ENCODE measurements at regions not wholly inside any gene's neighbourhood (a gene's known extent, or its start where the extent isn't known, plus 50 kb on each side); places are given as distances from the start of the nearest gene placed in this dataset.

- DNase-seq: no peak
Observed at GRCh38 chr9:87427851-87428506, 69.7 kb upstream of the DAPK1 start.

DNA sequence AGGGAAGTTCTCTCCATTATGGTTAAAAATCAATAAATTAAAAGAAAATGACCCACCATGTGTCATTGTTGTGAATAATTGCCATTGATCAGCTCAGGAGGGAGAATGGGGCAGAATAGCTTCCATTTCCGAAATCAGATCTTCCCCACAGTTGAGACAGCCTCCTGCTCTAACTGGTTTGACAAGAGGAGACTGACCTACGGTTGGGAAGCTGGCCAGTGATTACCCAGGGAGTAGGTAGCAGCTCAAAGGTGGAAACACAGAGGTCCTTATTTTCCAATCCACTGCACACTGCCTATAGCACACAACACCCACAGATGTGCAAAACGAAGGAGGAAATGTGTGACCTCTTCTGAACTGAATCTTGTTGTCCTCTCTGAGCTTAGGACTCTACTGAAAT lies 69.0 kb upstream of the DAPK1 start:
- DNase-seq: no peak

DNA sequence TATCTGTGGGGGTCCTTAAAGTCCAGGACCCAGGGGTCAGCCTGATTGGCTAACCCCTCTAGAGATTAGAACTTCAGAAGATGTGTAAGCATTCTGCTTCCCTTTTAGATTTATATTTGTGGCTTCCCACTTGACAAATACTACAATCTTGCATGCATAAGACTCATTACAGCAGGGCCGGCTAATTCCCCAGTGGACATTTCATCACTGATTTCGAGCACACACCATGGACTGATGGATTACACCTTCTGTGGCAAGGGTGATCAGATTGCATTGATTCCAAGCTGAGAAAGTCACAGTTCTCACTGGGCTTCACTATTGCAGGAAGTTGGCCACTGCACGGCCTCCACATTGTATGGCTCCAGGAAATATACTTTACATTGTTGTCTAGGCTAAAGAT lies 65.8 kb upstream of the DAPK1 start:
- DNase-seq: no peak

GRCh38 chr9:87433853-87434252 lies 63.8 kb upstream of the DAPK1 start:
- DNase-seq: no peak

- no peak for DNase-seq
Observed at GRCh38 chr9:87434366-87434765, 63.3 kb upstream of the DAPK1 start.

GRCh38 chr9:87435189-87435880 lies 62.3 kb upstream of the DAPK1 start:
- no peak for DNase-seq

- no peak for DNase-seq
Observed at GRCh38 chr9:87436716-87437115, 61.0 kb upstream of the DAPK1 start.

- DNase-seq: no peak
Observed at GRCh38 chr9:87437966-87438365, 59.7 kb upstream of the DAPK1 start.

- no peak for DNase-seq
Observed at GRCh38 chr9:87441251-87441650, 56.4 kb upstream of the DAPK1 start.

DNA sequence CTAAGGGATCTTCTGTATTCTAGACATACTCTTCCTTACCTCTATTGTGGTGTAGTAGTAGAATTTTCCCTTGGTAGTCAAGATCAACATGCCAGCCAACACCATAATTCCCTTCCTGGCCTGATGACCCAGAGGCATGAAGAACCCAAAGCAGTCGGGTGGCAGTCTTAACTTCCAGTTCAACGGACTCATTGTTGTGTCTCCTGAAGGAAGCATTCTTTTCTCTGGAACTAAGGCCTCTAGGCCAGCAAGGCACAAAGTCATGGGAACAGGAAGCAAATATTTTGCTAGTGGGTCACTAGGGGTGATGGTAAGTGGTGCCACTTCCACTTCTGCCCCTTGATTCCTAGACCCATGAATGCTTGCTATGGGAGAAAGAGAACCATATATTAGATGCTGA lies 55.2 kb upstream of the DAPK1 start:
- DNase-seq: no peak

GRCh38 chr9:87443006-87443405 lies 54.7 kb upstream of the DAPK1 start:
- DNase-seq: no peak

DNA sequence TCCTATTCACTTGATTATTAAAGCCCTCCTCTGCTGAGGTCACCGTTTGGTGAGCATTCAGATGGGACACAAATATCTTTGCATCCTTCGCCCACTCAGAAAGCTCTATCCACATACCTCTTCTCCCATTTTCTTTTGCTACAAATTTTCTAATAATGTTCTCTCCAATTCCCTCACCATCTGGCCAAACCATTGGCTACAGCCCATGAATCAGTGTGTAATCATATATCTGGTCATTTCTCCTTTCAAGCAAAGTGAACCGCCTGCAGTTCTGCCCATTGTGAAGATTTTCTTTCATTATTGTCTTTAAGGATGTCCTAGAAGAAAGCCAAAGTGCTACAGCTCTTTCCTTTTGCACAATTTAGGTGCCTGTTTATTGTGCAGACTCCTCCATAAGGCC lies 54.2 kb upstream of the DAPK1 start:
- DNase-seq: no peak

DNA sequence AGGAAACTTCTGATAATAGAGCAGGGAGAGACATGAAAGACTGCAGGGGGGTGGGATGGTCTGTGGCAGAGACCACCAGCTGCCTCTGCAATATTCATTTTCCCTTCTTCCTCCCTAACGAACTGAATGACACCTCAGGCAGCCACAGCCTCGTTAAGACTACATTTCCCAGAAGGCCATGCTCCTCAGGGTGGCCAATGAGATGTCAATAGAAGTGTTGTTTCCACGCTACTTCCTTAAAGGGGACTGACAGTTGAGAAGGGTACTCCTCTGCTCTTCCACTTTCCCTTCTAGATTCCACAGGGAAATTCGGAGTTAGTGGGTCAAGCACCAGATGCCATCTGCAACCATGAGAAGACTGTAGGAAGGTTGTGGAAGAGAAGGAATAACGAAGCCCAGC lies 52.0 kb upstream of the DAPK1 start:
- no peak for DNase-seq

DNA sequence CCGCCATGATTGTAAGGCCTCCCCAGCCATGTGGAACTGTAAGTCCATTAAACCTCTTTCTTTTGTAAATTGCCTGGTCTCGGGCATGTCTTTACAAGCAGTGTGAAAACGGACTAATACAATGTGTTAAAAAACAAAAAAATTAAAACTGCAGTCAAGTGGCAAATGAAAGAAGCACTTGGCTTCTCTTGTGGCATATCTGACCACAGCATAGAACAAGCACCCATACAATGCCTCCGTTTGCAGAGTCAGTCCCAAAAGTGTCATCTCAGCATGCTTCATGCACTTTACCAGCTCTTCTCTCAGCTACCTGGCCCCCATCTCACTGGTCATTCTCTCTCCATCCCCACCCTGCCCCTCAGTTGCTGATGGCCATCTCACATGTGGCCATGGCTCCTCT lies 51.1 kb upstream of the DAPK1 start:
- DNase-seq: no peak

DNA sequence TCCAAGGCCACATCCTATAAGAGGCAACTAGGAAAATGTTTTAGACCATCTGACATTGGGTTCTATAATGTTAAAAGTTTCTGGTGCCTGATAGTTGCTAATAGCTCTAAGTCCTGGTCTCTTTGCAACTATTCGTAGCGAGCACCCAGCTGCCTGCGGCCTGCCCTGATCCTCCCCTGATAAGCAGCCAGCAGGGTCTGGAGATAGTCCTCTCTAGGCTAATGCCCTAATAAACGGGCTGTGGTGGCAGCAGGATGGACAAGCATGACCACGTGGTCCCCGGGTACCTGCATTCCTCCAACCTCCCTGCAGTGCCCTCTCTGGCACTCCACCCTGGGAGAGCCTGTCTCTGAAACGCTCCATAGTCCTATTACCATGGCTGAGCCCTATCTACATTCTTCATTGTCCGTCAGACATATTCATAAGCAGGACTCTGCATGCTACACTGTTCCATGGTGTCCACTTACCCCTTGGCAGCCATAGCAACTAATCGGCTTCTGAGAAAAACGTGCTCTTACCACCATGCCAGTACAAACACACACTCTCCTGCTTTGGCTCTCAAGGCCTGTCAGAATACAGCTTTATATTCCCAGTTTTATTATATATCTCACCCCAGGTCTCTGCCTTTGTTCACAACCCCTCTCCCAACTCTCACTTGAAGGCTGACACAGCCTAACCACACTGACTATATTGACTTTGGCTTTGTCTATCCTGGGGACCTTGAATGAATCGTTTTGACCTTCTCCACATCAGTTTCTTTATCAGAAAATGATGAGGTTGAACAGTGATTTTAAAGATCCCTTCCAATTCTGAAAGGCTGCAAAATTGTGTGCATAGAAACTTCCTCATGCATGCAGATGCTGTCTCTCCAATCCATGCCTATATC lies 49.9 kb upstream of the DAPK1 start:
- DNase-seq: no peak
